Lung (tissue), 11 donors: ENCODE measurements at regions not wholly inside any gene's neighbourhood (a gene's known extent, or its start where the extent isn't known, plus 50 kb on each side); places are given as distances from the start of the nearest gene placed in this dataset.
"Not testable (repeated sequence)": the region's sequence is repeated elsewhere in the genome, so short reads cannot be mapped to it uniquely, and the experiment has no call there.

Experiments used
- ATAC-seq: fragments of 200-7000 bp; cut with Tn5 transposase; one replicate; pipeline ENCODE4 v1.9.1; 2020; ENCODE audit warnings: moderate number of reproducible peaks; ENCODE audit not compliant: insufficient read depth, low FRiP score
- DNase-seq, 3 donors: peaks; one replicate each; pipeline ENCODE4 v3.0.0-alpha.2; 2013 to 2017
- H3K27ac ChIP-seq, 2 donors: one replicate each; pipeline ENCODE4 v1.5.1; 2013; ENCODE audit warnings: mild to moderate bottlenecking in 2 of 2, moderate library complexity in 2 of 2, control low read depth in 1 of 2, inconsistent platforms in 1 of 2, low read depth in 1 of 2, low read length in 1 of 2
- H3K27me3 ChIP-seq, 3 donors: one replicate each; pipeline ENCODE4 v1.5.1; 2013; ENCODE audit warnings: low read length in 2 of 3; ENCODE audit not compliant: control insufficient read depth in 3 of 3, insufficient read depth in 3 of 3
- H3K36me3 ChIP-seq, 4 donors: one replicate each; pipeline ENCODE4 v1.5.1; 2013; ENCODE audit warnings: low read length in 4 of 4, mild to moderate bottlenecking in 1 of 4, moderate library complexity in 1 of 4; ENCODE audit not compliant: control insufficient read depth in 4 of 4, insufficient read depth in 4 of 4
- H3K4me1 ChIP-seq, 5 donors: one replicate each; pipeline ENCODE4 v1.5.1; 2013; ENCODE audit warnings: low read length in 5 of 5, mild to moderate bottlenecking in 2 of 5, moderate library complexity in 1 of 5; ENCODE audit not compliant: control insufficient read depth in 5 of 5, insufficient read depth in 5 of 5
- H3K4me3 ChIP-seq: one replicate; pipeline ENCODE4 v1.5.1; 2013; ENCODE audit warnings: mild to moderate bottlenecking, control low read depth, moderate library complexity
- H3K9ac ChIP-seq, 2 donors: one replicate each; pipeline ENCODE4 v1.5.1; 2013; ENCODE audit warnings: low read length in 2 of 2, control low read depth in 1 of 2; ENCODE audit not compliant: insufficient read depth in 1 of 2
- H3K9me3 ChIP-seq, 4 donors: one replicate each; pipeline ENCODE4 v1.5.1; 2013; ENCODE audit warnings: low read length in 3 of 4, mild to moderate bottlenecking in 1 of 4, moderate library complexity in 1 of 4; ENCODE audit not compliant: control insufficient read depth in 4 of 4, insufficient read depth in 3 of 4
- CTCF ChIP-seq: IDR thresholded peaks from 2 replicates; pipeline ENCODE4 v1.5.1; 2012; ENCODE audit warnings: mild to moderate bottlenecking; ENCODE audit errors: control extremely low read depth, extremely low read depth
- WGBS, 2 donors: extraction: QIAGEN DNeasy Blood & Tissue Kit; methylation state at CpG; one replicate each; pipeline ENCODE4 v1.1.7; 2013; 5-methylcytosine and 5-hydroxymethylcytosine counted together
- donor health status: control.
- donor health status: control.
- donor health status: Bipolar disorder and iron deficiency.
- donor health status: healthy.
- donor health status: DM: yes; HTN: yes; CAD: no.

- Histone ChIP-seq H3K9ac (no peak overlapping the region), H3K9me3 (peaks cover 0 to 4% (median under 1%) of the 10 kb centered on the region in 4 donors), H3K4me3 (no peak overlapping the region), H3K36me3 (no peaks in the 10 kb centered on the region), H3K4me1 (no peaks in the 10 kb centered on the region), H3K27ac (no peak overlapping the region), H3K27me3 (no peaks in the 10 kb centered on the region)
- ATAC-seq (no peak), DNase-seq (no peak)
- WGBS, 2 donors: 58 to 75% methylated on average over 1 of the region's 1 CpG
- no peak for TF ChIP-seq CTCF
These were observed 142.9 kb downstream of the TPBG start for GRCh38 chr6:82506526-82506925.

GRCh38 chr6:82507112-82507511, 143.5 kb downstream of the TPBG start:
- no peak for TF ChIP-seq CTCF
- DNase-seq (no peak), ATAC-seq (no peak)
- Histone ChIP-seq H3K36me3 (no peaks in the 10 kb centered on the region), H3K4me3 (no peak overlapping the region), H3K27me3 (no peaks in the 10 kb centered on the region), H3K9me3 (peaks cover 0 to 4% (median 0%) of the 10 kb centered on the region in 4 donors), H3K9ac (no peak overlapping the region), H3K27ac (no peak overlapping the region), H3K4me1 (no peaks in the 10 kb centered on the region)
- WGBS, 2 donors: 19 to 37% methylated on average over 1 of the region's 1 CpG

- WGBS, 2 donors: 77 to 83% methylated on average over 2 of the region's 2 CpGs
- no peaks in the 10 kb centered on the region for H3K27me3 ChIP-seq
- no peak for ATAC-seq
These were observed 147.9 kb downstream of the TPBG start for GRCh38 chr6:82511546-82511945.

GRCh38 chr6:82517896-82518295, 154.3 kb downstream of the TPBG start:
- H3K36me3 ChIP-seq, H3K4me3 ChIP-seq, H3K4me1 ChIP-seq, DNase-seq, ATAC-seq, H3K27me3 ChIP-seq, H3K9me3 ChIP-seq, H3K9ac ChIP-seq, H3K27ac ChIP-seq: not testable (repeated sequence)
- WGBS, 2 donors: 88 to 94% methylated on average over 4 of the region's 4 CpGs

More at GRCh38 chr6:82511546-82511945, 147.9 kb downstream of the TPBG start:
- no peak overlapping the region for H3K9ac ChIP-seq
- H3K27ac ChIP-seq: no peak overlapping the region
- TF ChIP-seq CTCF: no peak
- DNase-seq: no peak
- no peaks in the 10 kb centered on the region for H3K4me1 ChIP-seq
- H3K36me3 ChIP-seq: no peaks in the 10 kb centered on the region
- H3K9me3 ChIP-seq: peaks cover 0 to 4% (median 1%) of the 10 kb centered on the region in 4 donors
- no peak overlapping the region for H3K4me3 ChIP-seq
